Epithelial cell of proximal tubule (primary cell): ENCODE measurements at regions not wholly inside any gene's neighbourhood (a gene's known extent, or its start where the extent isn't known, plus 50 kb on each side); places are given as distances from the start of the nearest gene placed in this dataset.
"Not testable (repeated sequence)": the region's sequence is repeated elsewhere in the genome, so short reads cannot be mapped to it uniquely, and the experiment has no call there.

Source experiments
- DNase-seq: peaks from one replicate; pipeline ENCODE4 v3.0.0-alpha.2; 2011; ENCODE audit warnings: low read depth
- H3K4me3 ChIP-seq: 2 replicates; pipeline ENCODE4 v1.5.1; 2011; ENCODE audit warnings: low read depth, mild to moderate bottlenecking, low read length
- TF ChIP-seq, protein P1 (sequence below): conservative IDR thresholded peaks from 2 replicates; pipeline ENCODE4 v1.5.1; 2012; ENCODE audit warnings: low read depth, mild to moderate bottlenecking, low read length

DNA sequence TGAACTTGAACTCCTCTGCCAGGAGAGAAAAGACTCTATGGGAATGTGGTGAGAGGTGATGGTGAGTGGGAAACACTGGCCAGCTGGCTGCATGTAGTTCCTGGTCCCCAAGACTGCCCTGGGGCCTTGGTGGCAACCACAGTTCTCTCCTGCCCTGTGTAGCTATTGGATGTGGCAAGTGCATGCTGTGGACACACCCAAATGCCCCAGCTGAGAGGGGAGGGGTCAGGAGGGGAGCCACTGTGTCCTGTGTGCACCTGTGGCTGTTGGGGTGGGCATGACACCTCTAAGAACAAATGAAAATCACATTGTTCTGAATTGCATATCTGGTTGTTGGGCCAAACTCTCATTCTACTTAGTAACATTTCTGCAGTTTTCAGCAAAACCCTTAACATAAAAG is 409.6 kb downstream of the NSUN3 start:
- H3K4me3 ChIP-seq, result no peak overlapping the region
- TF ChIP-seq, protein P1, sequence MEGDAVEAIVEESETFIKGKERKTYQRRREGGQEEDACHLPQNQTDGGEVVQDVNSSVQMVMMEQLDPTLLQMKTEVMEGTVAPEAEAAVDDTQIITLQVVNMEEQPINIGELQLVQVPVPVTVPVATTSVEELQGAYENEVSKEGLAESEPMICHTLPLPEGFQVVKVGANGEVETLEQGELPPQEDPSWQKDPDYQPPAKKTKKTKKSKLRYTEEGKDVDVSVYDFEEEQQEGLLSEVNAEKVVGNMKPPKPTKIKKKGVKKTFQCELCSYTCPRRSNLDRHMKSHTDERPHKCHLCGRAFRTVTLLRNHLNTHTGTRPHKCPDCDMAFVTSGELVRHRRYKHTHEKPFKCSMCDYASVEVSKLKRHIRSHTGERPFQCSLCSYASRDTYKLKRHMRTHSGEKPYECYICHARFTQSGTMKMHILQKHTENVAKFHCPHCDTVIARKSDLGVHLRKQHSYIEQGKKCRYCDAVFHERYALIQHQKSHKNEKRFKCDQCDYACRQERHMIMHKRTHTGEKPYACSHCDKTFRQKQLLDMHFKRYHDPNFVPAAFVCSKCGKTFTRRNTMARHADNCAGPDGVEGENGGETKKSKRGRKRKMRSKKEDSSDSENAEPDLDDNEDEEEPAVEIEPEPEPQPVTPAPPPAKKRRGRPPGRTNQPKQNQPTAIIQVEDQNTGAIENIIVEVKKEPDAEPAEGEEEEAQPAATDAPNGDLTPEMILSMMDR, result no peak
- no peak for DNase-seq

DNA sequence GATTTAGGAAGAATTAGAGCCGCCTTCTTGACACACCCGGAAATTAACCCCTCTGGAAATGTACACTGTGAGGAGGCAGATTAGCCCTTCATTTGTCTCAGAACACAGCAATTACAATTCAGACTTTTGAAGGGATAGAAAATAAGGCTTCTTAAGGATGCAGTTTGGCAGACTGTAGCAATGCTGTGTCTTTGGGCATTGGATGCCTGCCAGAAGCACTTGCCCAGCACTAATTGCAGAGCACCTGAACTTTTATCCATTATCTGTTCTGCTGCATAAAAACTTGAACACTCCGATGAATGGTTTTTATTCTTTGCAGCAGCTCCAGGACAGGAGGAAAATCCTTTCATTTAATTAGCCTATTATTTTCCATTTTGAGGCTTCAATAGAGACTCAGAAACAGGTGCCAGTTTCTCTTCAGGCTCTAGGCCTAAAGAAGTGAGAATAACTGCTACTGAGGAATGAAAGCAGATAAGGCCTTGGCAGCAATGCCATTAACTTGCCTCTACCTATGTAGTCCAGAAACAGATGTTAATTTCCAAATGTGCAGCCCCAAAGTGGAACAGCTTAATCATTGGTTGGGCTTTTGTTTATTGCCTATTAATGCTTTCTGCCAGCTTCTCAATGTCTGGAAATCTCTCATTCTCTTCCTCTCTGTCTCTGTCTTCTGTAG is 418.5 kb downstream of the NSUN3 start:
- TF ChIP-seq, protein P1, result no peak
- DNase-seq, result no peak
- H3K4me3 ChIP-seq, result no peak overlapping the region

DNA sequence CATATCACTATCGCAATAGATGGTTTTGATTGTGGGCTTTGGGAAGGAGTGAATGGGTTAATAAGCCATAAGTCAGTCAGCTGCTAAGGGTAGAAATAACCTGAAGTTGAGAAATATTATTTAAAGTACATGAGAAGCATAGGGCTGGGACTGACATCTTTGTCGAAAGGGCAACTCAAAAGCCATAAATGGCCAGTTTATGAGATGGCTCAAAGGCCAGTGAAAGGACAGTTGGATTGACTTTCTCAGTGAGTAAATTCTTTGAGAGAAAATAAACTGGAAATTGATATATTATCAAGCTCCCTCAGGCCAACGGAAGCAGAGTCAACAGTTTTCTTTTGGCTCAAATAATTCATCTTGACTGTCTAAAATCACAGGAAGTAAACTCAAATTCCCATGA is 419.8 kb downstream of the NSUN3 start:
- no peak for DNase-seq
- no peak overlapping the region for H3K4me3 ChIP-seq
- TF ChIP-seq, protein P1, result no peak

DNA sequence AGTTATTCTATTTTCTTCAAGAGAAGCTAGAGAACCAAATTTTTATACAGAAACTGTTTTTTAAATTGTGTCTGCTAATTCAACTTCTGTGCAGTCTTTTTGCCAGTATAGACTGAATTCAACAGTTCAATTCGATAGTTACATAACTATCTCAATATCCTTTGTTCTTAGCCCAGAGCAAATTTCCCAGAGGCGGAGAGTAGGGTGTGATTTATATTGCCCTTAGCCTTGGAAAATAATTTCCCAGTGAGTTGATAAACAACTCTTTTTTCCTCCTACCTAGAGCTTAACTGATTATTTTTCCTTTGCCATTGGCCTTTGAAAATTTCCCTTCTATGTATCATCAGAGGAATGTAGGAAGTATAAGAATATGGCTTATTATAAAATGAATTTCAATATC is 420.5 kb downstream of the NSUN3 start:
- DNase-seq, result no peak
- no peak overlapping the region for H3K4me3 ChIP-seq
- TF ChIP-seq, protein P1, result no peak

DNA sequence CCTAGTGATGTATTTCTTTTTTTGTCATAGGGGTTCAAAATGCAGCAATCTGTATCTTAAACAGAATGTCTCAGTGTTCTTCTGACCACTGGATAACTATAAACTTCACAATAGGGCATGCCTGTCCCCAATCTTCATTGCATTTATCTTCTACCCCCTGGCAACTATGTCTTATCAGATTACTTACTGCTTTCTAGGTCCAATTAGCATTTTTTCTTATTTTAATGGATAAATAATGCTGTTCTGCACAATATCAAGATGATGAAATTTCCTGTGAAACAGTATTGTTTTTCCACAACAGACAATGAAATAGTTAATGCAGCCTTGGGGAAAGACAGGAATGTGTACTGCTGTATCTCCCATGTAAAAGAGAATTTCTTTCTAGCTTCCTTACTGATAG is 432.1 kb downstream of the NSUN3 start:
- no peak for DNase-seq
- TF ChIP-seq, protein P1, result no peak
- H3K4me3 ChIP-seq, result no peak overlapping the region

DNA sequence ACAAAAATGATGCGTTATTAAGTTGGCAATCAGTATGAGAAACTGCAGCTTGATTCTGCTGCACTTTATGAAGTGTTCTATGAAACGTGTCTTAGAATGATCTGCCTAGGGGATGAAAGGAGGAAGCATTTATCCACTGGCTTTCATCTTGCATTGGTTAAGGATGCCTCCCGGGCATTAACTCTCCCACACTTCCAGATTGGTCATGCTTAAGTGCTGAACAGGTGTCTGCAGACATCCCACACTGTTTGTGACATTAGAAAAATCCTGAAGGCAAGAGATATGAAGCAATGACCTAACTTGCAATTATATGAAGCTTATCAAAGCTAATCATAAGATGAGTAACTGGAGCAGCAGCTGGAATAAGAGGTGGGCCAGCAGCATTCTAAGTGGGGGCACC is 437.3 kb downstream of the NSUN3 start:
- H3K4me3 ChIP-seq, result no peak overlapping the region
- TF ChIP-seq, protein P1, result no peak
- no peak for DNase-seq

DNA sequence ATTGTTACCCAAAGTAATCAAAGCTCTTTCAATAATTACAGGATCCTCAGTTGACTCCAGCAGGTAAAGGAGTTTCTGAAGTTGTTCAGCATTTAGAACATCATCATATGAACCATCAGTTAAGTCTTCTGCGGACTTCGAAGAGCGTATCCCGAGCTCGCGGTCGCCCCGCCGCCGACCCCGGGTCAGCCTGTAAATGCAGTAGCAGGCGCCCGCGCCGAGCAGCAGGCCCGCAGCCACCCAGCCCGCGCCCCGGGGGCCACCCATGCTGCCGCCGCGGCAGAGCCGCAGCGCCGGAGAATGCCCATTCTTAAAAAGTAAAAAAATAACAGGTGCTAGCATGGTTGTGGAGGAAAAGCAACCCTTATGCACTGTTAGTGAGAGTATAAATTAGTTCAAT is 444.5 kb downstream of the NSUN3 start:
- DNase-seq, H3K4me3 ChIP-seq: not testable (repeated sequence)
